Activated naive CD8-positive, alpha-beta T cell treated with anti-CD3 and anti-CD28 coated beads for 36 hours (primary cell): ENCODE measurements at regions not wholly inside any gene's neighbourhood (a gene's known extent, or its start where the extent isn't known, plus 50 kb on each side); places are given as distances from the start of the nearest gene placed in this dataset.
"Not testable (repeated sequence)": the region's sequence is repeated elsewhere in the genome, so short reads cannot be mapped to it uniquely, and the experiment has no call there.

Experiments used
- DNase-seq: peaks from one replicate; pipeline ENCODE4 v3.0.0; 2021
- H3K27ac Mint-ChIP-seq: one replicate; pipeline ENCODE4 v1.8.0; 2022; ENCODE audit warnings: mild to moderate bottlenecking, moderate library complexity, mixed read lengths
- H3K27me3 Mint-ChIP-seq: one replicate; pipeline ENCODE4 v1.8.0; 2022; ENCODE audit warnings: mild to moderate bottlenecking, mixed read lengths
- H3K36me3 Mint-ChIP-seq: one replicate; pipeline ENCODE4 v1.8.0; 2021; ENCODE audit warnings: mild to moderate bottlenecking, mixed read lengths
- H3K4me1 Mint-ChIP-seq: one replicate; pipeline ENCODE4 v1.8.0; 2021; ENCODE audit warnings: mixed read lengths
- H3K4me3 Mint-ChIP-seq: one replicate; pipeline ENCODE4 v1.8.0; 2022; ENCODE audit warnings: mild to moderate bottlenecking, moderate library complexity, mixed read lengths
- H3K9me3 Mint-ChIP-seq: one replicate; pipeline ENCODE4 v1.8.0; 2022; ENCODE audit warnings: mixed read lengths

DNA sequence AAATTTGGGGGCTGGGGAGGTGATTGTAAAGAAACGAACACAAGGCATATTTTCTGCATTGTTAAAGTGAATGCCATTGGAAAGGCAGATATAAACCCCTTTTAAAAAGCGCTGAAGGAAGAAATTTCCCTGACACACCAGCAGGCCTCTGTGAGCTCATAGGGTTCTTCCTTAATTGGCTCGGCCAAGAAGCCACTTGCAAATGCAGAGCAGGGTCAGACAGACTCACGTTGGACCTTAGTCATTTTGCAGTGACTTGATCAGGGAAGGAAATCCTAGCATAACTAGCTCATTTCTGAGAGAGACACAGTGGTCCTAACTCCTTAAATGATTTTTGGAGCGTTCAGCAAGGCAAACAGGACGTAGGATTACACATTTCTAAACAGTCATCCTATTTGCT, 1461.4 kb downstream of the GATA3 start:
- no peak overlapping the region for H3K27ac Mint-ChIP-seq
- no peaks in the 10 kb centered on the region for H3K9me3 Mint-ChIP-seq
- no peaks in the 10 kb centered on the region for H3K36me3 Mint-ChIP-seq
- no peak overlapping the region for H3K4me3 Mint-ChIP-seq
- no peaks in the 10 kb centered on the region for H3K4me1 Mint-ChIP-seq
- no peak for DNase-seq
- peaks cover 3% of the 10 kb centered on the region for H3K27me3 Mint-ChIP-seq

DNA sequence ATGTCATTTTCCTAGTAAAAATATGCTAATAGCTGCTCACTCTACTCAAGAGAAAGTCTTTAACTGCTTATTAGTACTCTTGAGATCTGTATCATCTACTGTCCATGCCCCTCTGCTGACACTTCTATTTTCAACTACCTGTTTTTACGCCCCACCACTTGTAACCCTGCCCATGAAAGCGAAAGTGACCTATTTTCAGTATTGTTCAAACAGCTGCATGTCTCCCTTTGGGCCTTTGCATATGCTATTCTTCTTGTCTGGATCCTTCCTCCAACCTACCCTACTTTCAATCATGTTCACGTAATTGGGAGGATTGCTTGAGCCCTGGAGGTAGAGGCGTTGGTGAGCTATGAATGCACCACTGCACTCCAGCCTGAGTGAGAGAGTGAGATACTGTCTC, 1481.3 kb downstream of the GATA3 start:
- Mint-ChIP-seq H3K4me1 (no peaks in the 10 kb centered on the region), H3K27ac (no peak overlapping the region), H3K9me3 (peaks cover 2% of the 10 kb centered on the region), H3K36me3 (no peaks in the 10 kb centered on the region), H3K27me3 (peaks cover under 1% of the 10 kb centered on the region), H3K4me3 (no peak overlapping the region)
- DNase-seq, result no peak

DNA sequence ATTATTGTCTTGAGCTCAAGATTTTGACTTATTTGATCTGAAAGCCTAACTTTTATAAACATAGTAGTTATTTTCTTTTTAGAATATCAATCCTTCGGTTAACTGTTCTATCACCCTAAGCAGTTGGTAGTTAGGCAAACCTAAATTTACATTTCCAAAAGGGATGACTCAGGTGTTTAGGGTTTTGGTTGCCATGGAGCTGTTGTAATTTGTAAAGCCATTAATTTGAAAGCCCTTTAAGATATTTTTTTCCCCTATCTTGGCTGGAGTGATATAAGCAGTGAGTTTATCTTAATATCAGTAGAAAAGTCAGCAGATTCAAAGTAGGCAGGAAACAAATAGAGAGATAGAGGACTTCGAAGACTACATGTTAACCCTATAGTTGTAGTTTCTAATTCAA, 1472.6 kb upstream of the CELF2 start:
- no peak overlapping the region for H3K4me3 Mint-ChIP-seq
- no peaks in the 10 kb centered on the region for H3K9me3 Mint-ChIP-seq
- no peaks in the 10 kb centered on the region for H3K36me3 Mint-ChIP-seq
- no peak overlapping the region for H3K27ac Mint-ChIP-seq
- H3K27me3 Mint-ChIP-seq, result peaks cover 10% of the 10 kb centered on the region
- no peaks in the 10 kb centered on the region for H3K4me1 Mint-ChIP-seq
- DNase-seq, result no peak

DNA sequence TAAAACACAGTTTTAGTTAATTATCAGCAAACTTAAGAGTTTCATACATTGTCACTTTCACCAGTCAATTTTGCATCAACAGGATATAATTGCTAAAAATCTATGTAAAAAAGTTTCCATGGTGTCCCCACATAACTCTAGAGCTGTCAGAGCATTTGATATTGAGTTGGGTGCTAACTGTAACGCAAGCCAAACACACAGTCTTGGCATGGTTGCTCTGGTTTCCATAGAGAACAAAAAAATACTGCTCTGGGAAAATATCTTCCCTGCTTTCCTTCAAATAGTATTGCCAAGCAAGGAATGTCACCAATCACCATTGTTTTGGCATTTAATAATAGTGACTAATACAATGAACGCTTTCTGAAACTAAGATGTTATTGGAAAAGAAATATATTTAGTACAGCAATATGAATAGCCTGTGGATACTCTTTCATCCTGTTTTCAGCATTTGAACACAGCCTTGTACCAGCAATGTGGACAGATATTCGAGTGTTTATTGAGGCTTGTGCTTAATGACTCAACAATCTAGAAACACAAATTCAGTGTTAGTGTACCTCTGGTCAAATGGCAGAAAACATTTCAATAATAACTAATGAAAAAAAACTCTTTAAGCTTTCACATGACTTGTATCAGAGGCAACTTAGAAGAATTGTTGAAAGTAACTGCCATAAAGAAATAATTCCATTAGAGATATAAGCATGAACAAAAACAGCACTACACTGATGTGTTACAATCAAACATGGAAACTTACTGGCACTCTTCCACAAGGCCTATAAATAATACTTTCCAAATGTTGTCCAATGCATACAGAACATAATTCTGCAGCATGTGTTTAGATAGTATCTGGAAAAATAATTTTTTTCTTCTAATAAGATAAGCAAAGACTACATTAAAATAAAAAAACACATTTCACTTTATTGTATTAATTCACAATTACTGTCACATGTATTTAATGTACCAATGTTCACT, 1469.5 kb upstream of the CELF2 start:
- Mint-ChIP-seq H3K4me1 (no peaks in the 10 kb centered on the region), H3K36me3 (no peaks in the 10 kb centered on the region), H3K9me3 (peaks cover 6% of the 10 kb centered on the region), H3K27me3 (peaks cover 7% of the 10 kb centered on the region), H3K27ac (no peak overlapping the region), H3K4me3 (no peak overlapping the region)
- DNase-seq, result no peak

DNA sequence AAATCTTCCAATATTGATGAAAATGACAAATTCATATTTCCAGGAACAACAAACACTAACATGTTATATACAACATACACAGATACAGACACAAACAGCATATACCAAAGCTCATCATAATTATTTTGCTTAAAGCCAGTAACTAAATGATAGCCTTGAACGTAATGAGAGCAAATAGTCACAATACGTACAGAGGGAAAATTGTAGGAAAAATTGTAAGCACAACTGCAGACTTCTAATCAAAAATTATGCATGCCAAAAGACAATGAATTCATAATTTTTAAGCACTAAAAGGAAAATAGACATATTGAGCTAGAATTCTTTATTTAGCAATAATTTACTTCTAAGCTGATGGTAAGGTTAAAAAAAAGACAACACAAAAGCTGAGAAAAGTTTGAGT, 1466.9 kb upstream of the CELF2 start:
- Mint-ChIP-seq H3K9me3 (peaks cover 6% of the 10 kb centered on the region), H3K4me1 (no peaks in the 10 kb centered on the region), H3K4me3 (no peak overlapping the region), H3K36me3 (no peaks in the 10 kb centered on the region), H3K27ac (no peak overlapping the region), H3K27me3 (peaks cover 7% of the 10 kb centered on the region)
- no peak for DNase-seq

DNA sequence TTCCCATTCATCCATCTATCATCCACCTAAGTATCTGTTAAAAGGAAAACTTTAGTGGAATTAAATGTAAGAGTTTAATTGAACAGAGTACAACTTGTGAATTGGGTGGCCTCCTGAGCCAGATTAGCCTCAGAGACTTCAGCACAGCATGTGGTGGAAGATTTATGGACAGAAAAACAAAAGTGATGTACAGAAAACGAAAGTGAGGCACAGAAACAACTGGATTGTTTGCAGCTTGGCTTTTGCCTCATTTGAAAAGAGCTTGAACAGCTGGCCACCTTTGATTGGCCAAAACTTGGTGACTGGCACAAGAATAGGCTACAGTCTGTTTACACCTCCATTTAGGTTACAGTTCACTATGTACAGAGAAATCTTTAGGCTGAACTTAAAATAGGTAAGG, 1463.4 kb upstream of the CELF2 start:
- Mint-ChIP-seq H3K9me3 (peaks cover 6% of the 10 kb centered on the region), H3K27me3 (no peaks in the 10 kb centered on the region), H3K4me3 (no peak overlapping the region), H3K4me1 (no peaks in the 10 kb centered on the region), H3K36me3 (no peaks in the 10 kb centered on the region), H3K27ac (no peak overlapping the region)
- no peak for DNase-seq

DNA sequence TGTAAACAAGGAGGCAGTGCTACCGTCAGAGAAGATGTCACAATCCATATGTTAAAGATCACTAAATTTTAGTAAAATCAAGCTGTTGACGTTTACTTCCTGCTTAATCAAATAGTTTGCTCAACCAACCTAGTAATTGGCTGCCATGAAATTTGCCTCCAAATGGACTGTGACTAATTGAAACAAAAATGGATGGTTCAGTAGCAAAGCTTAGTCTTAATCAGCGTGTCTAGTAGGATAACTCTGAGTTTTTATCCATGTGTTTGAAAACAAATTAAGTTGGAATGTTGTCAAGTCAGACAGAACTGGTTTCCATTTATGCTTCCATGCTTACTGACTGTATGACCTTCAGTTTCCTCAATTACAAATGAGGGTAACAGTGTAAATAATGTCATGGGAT, 1456.7 kb upstream of the CELF2 start:
- Mint-ChIP-seq H3K9me3 (no peaks in the 10 kb centered on the region), H3K36me3 (no peaks in the 10 kb centered on the region), H3K27me3 (no peaks in the 10 kb centered on the region), H3K27ac (no peak overlapping the region), H3K4me1 (no peaks in the 10 kb centered on the region), H3K4me3 (no peak overlapping the region)
- DNase-seq, result no peak

DNA sequence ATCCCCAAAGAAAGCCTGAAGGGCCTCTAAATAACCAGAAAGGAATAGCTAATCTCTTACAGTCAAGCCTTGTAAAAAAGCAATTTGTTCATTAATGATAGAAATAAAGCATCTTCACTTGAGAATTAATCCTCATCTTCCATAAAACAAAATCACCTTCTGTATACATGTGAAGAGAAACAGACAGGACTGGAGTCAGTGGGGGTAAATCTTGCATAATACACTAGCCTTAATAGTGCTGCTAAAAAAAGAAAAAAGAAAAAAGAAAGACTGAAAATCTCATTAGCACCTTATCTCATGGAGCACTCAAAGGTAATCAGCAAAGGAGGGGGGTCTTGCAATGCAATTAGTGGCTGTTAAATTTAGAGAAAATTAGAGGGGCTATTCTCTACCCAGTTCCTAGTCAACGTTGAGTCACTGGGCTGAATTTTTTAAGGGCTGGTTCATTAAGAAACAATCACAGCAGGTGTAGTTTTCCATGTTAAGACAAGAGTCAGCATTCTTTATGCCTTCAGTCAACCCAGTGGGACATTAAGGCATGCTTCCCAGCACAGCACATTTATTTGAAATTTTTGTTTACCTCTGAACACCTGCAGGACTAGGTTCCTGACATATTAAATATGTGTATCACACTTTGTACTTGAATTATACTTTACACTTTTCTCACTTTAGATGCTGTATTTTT, 1455.7 kb upstream of the CELF2 start:
- Mint-ChIP-seq H3K4me1 (no peaks in the 10 kb centered on the region), H3K27me3 (no peaks in the 10 kb centered on the region), H3K36me3 (no peaks in the 10 kb centered on the region), H3K27ac (no peak overlapping the region), H3K4me3 (no peak overlapping the region), H3K9me3 (no peaks in the 10 kb centered on the region)
- DNase-seq, result no peak

DNA sequence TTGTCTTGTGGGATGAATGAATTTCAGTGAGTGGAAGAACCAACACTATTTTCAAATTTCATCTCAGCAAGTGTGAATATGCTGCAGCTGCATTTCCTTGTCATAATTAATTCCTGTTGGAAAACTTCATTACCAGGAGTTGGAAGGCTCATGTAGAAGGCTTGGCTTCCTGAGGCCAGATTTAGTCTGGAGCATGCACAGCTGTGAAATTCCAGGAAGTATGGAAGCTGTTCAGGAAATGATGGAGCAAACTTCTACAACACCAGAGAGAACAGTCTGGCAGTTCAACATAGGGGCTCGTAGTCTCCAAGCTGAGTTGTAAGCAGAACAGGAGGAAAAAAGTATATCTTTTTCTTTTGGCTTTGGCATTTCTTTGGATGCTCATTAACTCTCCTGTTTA, 1439.9 kb upstream of the CELF2 start:
- H3K27me3 Mint-ChIP-seq, result peaks cover 9% of the 10 kb centered on the region
- H3K27ac Mint-ChIP-seq, result no peak overlapping the region
- H3K36me3 Mint-ChIP-seq, result no peaks in the 10 kb centered on the region
- DNase-seq, result no peak
- H3K4me3 Mint-ChIP-seq, result no peak overlapping the region
- no peaks in the 10 kb centered on the region for H3K4me1 Mint-ChIP-seq
- H3K9me3 Mint-ChIP-seq, result no peaks in the 10 kb centered on the region

DNA sequence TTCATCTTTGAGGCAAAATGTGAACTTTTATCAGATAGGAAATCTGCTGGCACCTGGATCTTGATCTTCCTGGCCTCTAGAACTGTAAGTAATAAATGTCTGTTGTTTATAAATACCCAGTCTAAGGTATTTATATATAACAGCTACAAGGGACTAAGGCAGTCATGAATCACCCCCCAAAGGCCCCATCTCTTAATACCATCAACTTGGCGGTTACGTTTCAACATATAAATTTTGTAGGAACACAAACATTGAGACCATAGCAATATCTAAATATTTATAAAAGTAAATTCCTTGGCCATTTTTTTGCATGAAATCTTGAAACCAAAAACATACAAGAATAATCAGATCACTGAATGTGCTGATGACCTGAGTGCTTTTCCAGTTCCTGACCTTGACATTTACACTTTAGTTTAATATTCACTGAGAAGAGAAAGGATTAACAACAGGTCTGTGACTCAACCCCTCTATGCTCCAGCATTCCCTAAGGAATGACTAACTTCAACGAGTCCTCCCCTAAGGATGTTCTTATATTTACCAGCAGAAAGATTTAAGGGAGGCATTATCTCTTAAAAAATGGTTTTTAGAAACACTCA, 1438.5 kb upstream of the CELF2 start:
- Mint-ChIP-seq H3K4me3 (no peak overlapping the region), H3K4me1 (no peaks in the 10 kb centered on the region), H3K27me3 (peaks cover 6% of the 10 kb centered on the region), H3K27ac (no peak overlapping the region), H3K9me3 (no peaks in the 10 kb centered on the region), H3K36me3 (no peaks in the 10 kb centered on the region)
- DNase-seq, result no peak

DNA sequence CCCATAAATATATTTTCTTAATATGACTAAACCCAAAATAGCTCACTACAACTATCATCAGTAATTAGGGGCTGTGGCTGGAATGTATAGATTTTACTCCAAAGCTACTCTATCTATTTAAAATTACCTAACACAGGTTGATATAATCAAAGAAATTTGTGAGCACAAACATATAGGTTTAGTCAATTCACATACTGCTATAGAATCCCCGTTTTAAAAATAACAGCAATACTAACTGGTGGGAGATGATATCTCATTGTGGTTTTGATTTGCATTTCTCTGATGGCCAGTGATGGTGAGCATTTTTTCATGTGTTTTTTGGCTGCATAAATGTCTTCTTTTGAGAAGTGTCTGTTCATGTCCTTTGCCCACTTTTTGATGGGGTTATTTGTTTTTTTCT, 1434.9 kb upstream of the CELF2 start:
- not testable (repeated sequence) for DNase-seq, H3K36me3 Mint-ChIP-seq, H3K27me3 Mint-ChIP-seq, H3K4me1 Mint-ChIP-seq, H3K4me3 Mint-ChIP-seq, H3K27ac Mint-ChIP-seq, H3K9me3 Mint-ChIP-seq

DNA sequence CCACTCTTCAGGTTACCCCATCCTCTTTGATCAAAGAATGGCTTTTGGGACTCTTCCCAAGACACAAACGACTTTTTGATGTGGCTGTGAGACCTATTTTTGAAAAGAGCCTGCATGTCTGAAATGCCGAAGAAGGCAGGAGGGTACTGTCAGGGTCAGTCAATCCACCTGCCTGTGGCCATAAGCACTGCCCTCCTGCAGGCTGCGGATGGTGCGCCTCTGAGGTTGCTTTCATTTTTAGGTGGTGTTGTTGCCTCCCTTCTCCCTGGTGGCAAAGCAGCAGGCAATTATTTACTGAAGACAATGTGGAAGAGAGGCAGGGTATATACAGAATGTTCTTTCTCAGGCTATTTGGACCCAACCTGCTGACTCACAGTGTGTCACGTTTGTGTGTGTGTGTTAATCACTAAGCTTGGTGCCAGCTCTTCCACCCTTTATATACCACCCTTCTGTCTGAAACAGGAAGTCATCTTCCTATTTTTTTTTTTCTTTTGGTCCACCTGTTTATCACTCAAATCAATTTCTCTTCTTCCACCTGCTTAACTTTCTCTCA, 1421.2 kb upstream of the CELF2 start:
- Mint-ChIP-seq H3K36me3 (no peaks in the 10 kb centered on the region), H3K27me3 (peaks cover 3% of the 10 kb centered on the region), H3K9me3 (peaks cover 1% of the 10 kb centered on the region), H3K27ac (no peak overlapping the region), H3K4me1 (no peaks in the 10 kb centered on the region), H3K4me3 (no peak overlapping the region)
- DNase-seq, result no peak

DNA sequence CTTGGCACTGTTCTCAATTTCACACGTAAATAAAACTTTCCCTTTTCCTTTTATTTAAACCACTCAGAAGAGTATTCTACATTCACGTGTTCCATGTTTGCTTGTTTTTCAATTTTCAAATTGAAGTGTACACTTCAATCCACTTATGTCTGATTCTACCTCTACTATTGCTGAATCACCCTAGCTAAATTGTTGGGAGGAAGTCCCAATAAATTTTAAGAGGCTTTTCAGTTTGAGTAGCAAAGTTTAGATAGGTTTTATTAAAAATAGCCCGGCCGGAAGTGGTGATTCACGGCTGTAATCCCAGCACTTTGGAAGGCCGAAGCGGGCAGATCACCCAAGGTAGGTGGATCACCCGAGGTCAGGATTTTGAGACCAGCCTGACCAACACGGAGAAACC, 1414.7 kb upstream of the CELF2 start:
- H3K27me3 Mint-ChIP-seq, result peaks cover 4% of the 10 kb centered on the region
- H3K4me3 Mint-ChIP-seq, result no peak overlapping the region
- DNase-seq, result no peak
- no peaks in the 10 kb centered on the region for H3K9me3 Mint-ChIP-seq
- no peaks in the 10 kb centered on the region for H3K36me3 Mint-ChIP-seq
- H3K4me1 Mint-ChIP-seq, result no peaks in the 10 kb centered on the region
- H3K27ac Mint-ChIP-seq, result no peak overlapping the region

DNA sequence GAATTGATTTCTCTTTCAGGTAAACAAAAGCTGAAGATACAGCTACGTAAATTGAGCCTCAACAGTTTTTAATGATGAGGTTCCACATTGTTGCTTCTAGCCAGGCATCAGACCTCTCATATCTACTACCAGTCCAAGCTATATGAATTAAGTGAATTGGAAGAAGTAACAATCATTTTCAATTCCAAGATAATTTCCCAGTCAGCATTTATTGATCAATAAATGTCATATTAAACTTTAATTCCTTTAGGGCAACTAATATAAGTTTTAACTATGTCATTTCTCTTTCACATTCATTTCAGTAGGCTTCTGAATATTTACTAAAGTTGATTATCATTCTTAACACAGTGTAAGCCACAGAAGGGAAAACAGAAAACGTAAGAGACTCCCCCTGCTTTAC, 1413.7 kb upstream of the CELF2 start:
- Mint-ChIP-seq H3K27ac (no peak overlapping the region), H3K36me3 (no peaks in the 10 kb centered on the region), H3K4me3 (no peak overlapping the region), H3K27me3 (peaks cover 4% of the 10 kb centered on the region), H3K4me1 (no peaks in the 10 kb centered on the region), H3K9me3 (no peaks in the 10 kb centered on the region)
- DNase-seq, result no peak

DNA sequence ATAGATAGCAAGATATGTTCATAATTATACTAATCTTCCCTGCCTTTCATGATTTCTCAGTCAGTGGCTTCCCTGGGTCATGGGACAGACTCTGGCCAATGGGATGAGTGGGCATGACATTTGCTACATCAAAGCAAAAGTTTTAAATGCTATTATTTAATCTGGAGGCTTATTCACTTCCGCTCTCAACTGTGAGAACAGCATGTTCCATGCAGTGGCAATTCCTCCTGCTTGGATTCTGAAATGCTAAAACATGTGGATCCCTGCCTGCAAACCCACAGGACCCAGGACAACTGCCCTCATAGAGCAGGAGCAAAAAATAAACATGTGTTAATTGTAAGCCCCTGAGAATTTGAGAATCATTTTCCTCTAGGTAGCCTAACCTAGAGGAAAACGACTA, 1412.4 kb upstream of the CELF2 start:
- Mint-ChIP-seq H3K36me3 (no peaks in the 10 kb centered on the region), H3K27me3 (peaks cover 5% of the 10 kb centered on the region), H3K9me3 (no peaks in the 10 kb centered on the region), H3K27ac (no peak overlapping the region), H3K4me3 (no peak overlapping the region), H3K4me1 (no peaks in the 10 kb centered on the region)
- no peak for DNase-seq
